ENCODE measurements at regions not wholly inside any gene's neighbourhood (a gene's known extent, or its start where the extent isn't known, plus 50 kb on each side); places are given as distances from the start of the nearest gene placed in this dataset.

DNA sequence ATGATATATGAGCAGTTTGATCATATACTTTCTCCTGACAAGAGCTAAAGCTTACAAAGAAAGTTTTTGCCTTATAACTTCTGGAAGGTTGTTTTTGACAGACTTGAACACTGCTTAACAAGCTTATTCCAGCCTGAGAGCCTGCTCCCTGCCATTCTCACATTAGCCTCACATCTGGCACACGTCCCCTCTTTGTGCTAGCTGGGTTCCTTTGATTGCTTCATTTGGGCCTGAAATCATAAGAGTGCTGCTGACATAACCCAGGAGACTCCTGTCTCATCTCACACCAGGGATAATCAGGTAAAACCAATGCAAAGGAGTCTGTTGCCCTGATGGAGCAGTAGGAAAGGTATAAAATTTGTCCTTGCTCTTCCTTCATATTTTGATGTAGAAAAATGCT is 1411.7 kb upstream of the B3GALT2 start:
- TF ChIP-seq, protein P1, sequence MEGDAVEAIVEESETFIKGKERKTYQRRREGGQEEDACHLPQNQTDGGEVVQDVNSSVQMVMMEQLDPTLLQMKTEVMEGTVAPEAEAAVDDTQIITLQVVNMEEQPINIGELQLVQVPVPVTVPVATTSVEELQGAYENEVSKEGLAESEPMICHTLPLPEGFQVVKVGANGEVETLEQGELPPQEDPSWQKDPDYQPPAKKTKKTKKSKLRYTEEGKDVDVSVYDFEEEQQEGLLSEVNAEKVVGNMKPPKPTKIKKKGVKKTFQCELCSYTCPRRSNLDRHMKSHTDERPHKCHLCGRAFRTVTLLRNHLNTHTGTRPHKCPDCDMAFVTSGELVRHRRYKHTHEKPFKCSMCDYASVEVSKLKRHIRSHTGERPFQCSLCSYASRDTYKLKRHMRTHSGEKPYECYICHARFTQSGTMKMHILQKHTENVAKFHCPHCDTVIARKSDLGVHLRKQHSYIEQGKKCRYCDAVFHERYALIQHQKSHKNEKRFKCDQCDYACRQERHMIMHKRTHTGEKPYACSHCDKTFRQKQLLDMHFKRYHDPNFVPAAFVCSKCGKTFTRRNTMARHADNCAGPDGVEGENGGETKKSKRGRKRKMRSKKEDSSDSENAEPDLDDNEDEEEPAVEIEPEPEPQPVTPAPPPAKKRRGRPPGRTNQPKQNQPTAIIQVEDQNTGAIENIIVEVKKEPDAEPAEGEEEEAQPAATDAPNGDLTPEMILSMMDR (IDR thresholded peaks at IDR 0.05; ENCODE audit: borderline replicate concordance, extremely low read depth, low read length, poor library complexity, severe bottlenecking): no peak
- TF ChIP-seq EZH2 (IDR thresholded peaks at IDR 0.05; ENCODE audit: borderline replicate concordance, low read depth, low read length, severe bottlenecking): no peak
